ENCODE measurements at regions not wholly inside any gene's neighbourhood (a gene's known extent, or its start where the extent isn't known, plus 50 kb on each side); places are given as distances from the start of the nearest gene placed in this dataset.

DNA sequence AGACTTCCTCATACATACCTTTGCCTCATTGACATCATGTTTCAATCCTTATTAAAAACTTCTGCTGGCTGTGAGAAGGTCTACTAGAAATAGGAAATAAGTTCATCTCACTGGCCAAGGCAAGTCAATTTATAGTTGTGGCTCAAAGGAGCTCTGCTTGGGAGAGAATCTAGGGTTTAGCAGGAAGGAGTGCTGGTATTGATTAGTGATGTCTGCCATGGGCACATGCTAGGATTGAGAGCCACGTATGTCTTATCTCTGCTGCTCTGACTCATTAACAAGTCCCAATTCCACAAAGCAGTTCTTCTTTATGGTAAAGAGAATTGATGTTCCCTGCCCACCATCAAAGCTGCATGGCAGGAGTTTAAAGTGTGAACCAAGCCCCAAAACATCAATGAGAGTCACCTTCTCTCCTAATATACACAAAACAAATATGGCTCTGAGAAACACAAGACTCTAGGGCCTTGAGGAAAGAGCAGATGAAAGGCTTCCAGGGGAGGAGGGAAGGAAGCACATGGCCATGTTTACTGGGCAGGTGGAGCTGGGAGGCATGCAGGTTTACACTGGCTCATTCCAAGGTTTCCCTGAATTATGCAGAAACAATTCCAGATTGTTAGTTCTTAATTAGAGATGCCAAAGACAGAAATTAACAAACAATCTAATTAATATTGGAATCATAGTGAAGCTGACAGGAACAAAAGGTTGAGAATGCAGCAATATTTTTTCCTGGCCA is 931.9 kb upstream of the TMEM132C start:
- H3K4me3 Mint-ChIP-seq = no peak overlapping the region
- no peaks in the 10 kb centered on the region for H3K79me1 ChIP-seq (ENCODE audit: insufficient read depth, low read depth, low read length, poor library complexity, severe bottlenecking)
- H3K27me3 ChIP-seq (ENCODE audit: insufficient read depth, low read length) = no peaks in the 10 kb centered on the region
- H2BK120ac ChIP-seq (ENCODE audit: low read depth, low read length, poor library complexity, severe bottlenecking) = no peak overlapping the region
- H3K79me2 ChIP-seq (ENCODE audit: insufficient read depth, low read length) = no peaks in the 10 kb centered on the region
- H3K56ac ChIP-seq (ENCODE audit: insufficient read length, low read depth, low read length) = no peak overlapping the region
- no peak overlapping the region for H3K14ac ChIP-seq (ENCODE audit: insufficient read depth, low read length)
- H2BK20ac ChIP-seq (ENCODE audit: low read depth, low read length, poor library complexity, severe bottlenecking) = no peak overlapping the region
- H3K23ac ChIP-seq (ENCODE audit: insufficient read length, low read depth, low read length) = no peak overlapping the region
- H4K8ac ChIP-seq (replicated peaks; ENCODE audit: insufficient read length, low read depth, low read length) = no peak overlapping the region
- H3K23me2 ChIP-seq (ENCODE audit: insufficient read length, low read depth, low read length, poor library complexity, severe bottlenecking) = no peaks in the 10 kb centered on the region
- peaks cover 0 to under 1% of the 10 kb centered on the region in 2 experiments; a peak in 2 of 5 replicates for H3K9me3 Mint-ChIP-seq
- no peak overlapping the region for H3K4ac ChIP-seq (ENCODE audit: low read depth, low read length)
- no peak overlapping the region for H3K9ac ChIP-seq (ENCODE audit: extremely low read depth, insufficient read length, low read length)
- no peak overlapping the region for H2AK5ac ChIP-seq (ENCODE audit: insufficient read length, low read length)
- no peak overlapping the region for H3T11ph ChIP-seq (ENCODE audit: low read length)
- no peak overlapping the region for H2AFZ ChIP-seq (ENCODE audit: low read length)
- H3K4me1 Mint-ChIP-seq = peaks cover 0 to 4% of the 10 kb centered on the region in 2 experiments; a peak in 2 of 4 replicates
- no peak overlapping the region for H3K4me2 ChIP-seq (ENCODE audit: insufficient read depth, insufficient read length, low read length)
- H4K5ac ChIP-seq (ENCODE audit: insufficient read length, low read depth, low read length) = no peak overlapping the region
- no peak overlapping the region for H4K91ac ChIP-seq (ENCODE audit: insufficient read length, low read depth, low read length)
- no peak overlapping the region for H2BK12ac ChIP-seq (ENCODE audit: insufficient read length, low read depth, low read length)
- WGBS (ENCODE audit: extremely low coverage, insufficient read length, low lambda C conversion rate) = no CpG with 5 or more reads among the region's 1 CpG
- no peak overlapping the region for H3K18ac ChIP-seq (ENCODE audit: insufficient read length, low read depth, low read length)
- H3K27me3 Mint-ChIP-seq (ENCODE audit: low read depth) = peaks cover 9% of the 10 kb centered on the region
- H3K9me3 ChIP-seq (ENCODE audit: control insufficient read depth, low read depth, low read length) = no peaks in the 10 kb centered on the region
- H4K20me1 ChIP-seq (ENCODE audit: control insufficient read depth, insufficient read depth, insufficient read length) = no peaks in the 10 kb centered on the region
- no peak overlapping the region for H3K27ac Mint-ChIP-seq
- TF ChIP-seq, protein P1, sequence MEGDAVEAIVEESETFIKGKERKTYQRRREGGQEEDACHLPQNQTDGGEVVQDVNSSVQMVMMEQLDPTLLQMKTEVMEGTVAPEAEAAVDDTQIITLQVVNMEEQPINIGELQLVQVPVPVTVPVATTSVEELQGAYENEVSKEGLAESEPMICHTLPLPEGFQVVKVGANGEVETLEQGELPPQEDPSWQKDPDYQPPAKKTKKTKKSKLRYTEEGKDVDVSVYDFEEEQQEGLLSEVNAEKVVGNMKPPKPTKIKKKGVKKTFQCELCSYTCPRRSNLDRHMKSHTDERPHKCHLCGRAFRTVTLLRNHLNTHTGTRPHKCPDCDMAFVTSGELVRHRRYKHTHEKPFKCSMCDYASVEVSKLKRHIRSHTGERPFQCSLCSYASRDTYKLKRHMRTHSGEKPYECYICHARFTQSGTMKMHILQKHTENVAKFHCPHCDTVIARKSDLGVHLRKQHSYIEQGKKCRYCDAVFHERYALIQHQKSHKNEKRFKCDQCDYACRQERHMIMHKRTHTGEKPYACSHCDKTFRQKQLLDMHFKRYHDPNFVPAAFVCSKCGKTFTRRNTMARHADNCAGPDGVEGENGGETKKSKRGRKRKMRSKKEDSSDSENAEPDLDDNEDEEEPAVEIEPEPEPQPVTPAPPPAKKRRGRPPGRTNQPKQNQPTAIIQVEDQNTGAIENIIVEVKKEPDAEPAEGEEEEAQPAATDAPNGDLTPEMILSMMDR (conservative IDR thresholded peaks at IDR 0.05) = no peak
- no peak overlapping the region for H2BK15ac ChIP-seq (ENCODE audit: low read depth, low read length)
- H3K36me3 Mint-ChIP-seq (ENCODE audit: insufficient read depth in 1 of 3, low read depth in 3 of 3) = peaks cover 0 to 3% (median 0%) of the 10 kb centered on the region in 3 experiments; a peak in 1 of 7 replicates
- DNase-seq = no peak
- no peak overlapping the region for H3K27ac ChIP-seq (ENCODE audit: insufficient read length, low read depth, low read length)
- H2BK5ac ChIP-seq (ENCODE audit: insufficient read length, low read length) = no peak overlapping the region
- no peaks in the 10 kb centered on the region for H3K4me1 ChIP-seq (ENCODE audit: insufficient read depth, low read length)

Measured in H9 (cell line).